ENCODE measurements at regions not wholly inside any gene's neighbourhood (a gene's known extent, or its start where the extent isn't known, plus 50 kb on each side); places are given as distances from the start of the nearest gene placed in this dataset.

DNA sequence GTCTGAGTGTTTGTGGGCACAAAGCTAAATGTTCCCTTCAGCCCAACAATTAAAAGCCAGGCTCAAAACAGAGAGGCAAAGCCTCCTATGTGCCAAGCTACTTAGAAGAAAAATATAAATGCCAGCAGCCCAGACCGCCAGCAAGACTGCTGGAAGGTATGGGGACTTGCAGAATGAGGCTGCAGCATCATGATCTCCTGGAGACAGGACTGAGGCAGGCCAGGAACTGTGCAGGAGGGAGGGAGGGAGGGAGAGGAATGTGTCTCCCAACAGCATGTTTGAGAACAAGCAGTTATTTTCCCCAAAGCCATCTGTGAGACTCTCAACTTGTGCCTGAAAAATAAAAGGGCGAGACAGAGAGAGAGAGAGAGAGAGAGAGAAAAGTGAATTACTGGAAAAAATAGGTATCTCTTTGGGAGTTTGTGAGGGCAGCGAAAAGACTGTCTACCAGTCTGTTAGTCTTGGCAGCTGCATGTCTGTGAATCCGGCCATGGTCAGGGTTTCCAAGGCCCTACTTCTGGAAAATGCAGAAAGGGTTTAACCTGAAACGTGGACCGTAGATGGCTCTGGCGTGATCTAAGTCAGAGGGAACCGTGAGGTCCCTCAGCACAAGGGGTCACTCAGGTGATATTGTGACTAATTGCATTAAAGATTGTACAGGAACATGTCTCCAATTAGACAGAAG, 139.7 kb upstream of the COL8A1 start:
- no peak for DNase-seq

DNA sequence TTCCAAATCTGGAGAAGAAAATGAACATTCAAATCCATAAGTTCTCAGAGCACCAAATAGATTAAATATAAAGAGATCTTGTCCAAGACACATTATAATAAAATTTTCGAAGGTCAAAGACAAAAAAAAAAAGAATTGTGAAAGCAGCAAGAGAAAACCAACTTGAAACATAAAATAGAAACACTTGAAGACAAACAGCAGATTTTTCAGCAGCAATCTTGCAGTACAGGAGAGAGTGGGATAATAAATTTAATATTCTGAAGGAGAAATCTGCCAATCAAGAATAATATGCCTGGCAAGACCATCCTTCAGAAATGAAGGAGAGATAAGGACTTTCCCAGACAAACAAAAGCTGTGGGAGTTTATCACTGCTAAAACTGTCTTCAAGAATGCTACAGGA, 150.5 kb upstream of the COL8A1 start:
- DNase-seq, result no peak

DNA sequence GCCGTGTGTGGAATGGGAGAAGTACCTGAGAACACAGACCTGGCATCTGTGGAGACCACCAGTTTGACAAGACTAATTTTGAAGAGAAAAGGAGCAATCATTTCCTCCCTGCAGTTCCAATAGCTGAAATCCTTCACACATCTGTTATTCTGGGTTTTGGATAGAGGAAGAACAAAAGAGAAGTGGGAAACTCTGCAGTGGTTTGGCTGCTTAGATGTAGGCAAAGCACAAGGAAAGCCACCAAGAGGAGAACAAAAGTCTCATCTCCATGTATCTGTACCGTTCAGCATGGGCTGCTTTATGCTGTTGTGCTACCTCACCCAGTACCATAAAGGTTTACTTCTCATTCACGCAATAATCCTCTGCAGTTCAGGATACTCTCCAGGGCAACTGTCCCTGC, 153.1 kb upstream of the COL8A1 start:
- DNase-seq, result no peak

DNA sequence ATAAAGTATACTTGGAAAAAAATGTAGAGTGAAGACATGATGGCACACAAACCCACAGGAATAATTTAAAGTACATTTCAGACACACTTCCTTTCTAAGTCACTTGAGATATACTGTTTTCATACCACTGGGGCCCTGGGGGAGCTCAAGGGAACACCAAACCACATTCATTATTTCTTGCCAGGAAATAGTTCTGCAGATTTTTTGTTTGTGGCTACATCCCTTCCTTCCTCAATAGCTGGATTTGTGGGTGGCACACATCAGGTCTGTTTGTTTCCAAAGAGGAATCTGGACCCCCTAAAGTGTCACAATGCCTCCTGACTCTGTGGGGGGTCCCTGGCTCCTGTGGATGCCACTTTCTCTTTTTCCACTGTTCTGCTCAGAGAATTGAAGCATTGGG, 153.5 kb upstream of the COL8A1 start:
- no peak for DNase-seq

DNA sequence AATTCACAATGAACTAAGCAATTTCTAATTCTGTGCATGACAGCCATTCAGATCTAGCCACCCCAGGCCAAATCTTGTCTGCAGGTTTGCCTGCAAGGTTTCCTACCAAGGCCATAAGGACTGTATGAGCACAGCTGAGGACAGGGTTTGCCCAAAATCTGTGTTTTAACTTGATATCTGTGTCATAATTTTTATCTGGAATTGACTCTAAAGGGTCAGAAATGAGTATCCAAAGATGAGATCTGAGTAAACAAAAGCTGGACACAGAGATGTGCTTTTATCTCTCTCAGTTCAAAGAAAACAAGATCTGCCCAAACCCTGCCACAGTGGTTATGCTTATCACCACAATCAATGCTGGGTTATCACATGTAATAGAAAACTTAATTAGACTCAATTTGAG, 154.6 kb upstream of the COL8A1 start:
- DNase-seq, result no peak

DNA sequence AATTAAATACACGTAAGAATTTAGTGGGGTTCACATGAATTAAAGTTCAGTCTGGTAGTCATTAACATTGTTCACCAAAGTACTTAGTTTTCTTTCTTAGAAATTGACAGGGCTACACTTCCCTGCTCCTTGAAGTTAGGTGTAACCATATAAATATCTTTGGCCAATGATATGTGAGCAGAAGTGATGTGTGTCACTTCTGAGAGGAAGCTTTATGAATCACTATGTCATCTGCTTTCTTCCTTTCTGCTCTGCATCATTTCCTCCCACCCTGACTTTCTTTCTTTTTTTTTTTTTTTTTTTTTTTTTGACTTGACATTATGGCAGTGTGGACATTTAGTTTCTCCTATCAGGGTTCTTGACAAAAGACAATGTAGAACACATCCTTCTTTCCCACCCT, 156.2 kb upstream of the COL8A1 start:
- DNase-seq, result no peak

DNA sequence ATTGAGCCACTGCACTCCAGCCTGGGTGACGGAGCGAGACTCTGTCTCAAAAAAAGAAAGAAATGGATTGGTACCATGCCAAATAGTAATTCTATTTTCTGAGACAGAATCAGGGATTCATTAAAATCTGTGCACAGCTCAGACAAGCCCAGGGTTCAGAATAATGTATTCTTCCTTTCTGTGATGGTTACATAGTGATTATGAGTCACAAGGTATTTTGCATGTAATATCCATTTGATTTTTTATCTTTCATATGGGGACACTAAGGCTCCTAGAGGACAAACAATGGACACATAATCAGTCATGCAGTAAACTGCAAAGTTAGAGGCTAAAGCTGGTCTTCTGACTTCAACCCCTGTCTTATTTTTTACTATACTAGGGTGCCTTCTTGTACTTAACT, 156.8 kb upstream of the COL8A1 start:
- DNase-seq, result no peak

DNA sequence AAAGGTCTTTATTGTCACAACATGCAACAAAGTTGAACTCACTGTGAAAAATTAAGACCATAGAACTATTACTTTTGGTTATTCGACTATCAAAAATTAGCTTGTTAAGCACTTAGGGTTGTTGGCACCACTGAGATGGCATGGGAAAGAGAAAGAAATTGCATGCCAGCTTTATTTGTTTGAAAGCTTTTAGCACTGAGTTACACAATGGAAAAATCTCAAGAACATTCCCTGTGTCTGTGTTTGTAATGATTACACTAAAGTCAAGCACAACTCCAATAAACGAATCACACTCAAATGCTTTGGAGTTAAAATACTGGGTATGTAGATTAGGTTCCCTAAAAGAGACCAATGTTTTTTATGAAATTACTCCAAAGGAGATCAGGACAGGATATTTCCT, 158.6 kb upstream of the COL8A1 start:
- DNase-seq, result no peak

DNA sequence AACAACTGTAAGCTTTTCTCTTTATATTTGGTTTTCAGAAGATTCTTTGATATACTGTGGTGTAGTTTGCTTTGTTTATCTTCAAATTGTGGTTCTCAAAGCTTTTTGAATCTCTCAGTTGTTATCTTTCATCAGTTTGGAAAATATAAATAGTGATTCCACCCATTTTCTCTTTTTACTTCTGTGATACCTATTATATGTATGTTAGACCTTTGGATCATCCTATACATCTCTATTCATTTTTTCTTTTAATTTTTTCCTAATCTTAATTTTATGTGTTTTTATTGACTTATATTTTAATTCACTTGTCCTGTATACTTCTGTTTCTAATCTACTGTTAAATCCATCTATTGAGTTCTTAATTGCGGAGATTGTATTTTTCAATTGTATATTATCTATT, 160.7 kb upstream of the COL8A1 start:
- DNase-seq, result no peak

DNA sequence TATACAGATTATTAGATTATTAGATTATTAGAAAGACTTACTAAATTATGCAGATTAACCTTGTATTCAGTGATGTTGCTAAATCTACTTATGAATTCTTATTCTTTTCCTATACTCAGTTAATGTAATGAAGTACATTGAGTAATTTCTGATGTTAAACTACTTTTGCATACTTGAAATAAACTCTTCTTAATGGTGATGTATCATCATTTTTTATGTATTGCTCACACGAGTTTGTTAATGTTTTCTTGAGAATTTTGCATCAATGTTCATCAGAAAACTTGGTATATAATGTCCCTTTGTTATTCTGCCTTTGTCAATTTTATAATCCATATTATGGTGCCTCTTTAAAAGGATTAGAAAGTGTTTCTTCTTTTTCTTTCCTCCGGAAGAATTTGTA, 163.2 kb upstream of the COL8A1 start:
- no peak for DNase-seq

DNA sequence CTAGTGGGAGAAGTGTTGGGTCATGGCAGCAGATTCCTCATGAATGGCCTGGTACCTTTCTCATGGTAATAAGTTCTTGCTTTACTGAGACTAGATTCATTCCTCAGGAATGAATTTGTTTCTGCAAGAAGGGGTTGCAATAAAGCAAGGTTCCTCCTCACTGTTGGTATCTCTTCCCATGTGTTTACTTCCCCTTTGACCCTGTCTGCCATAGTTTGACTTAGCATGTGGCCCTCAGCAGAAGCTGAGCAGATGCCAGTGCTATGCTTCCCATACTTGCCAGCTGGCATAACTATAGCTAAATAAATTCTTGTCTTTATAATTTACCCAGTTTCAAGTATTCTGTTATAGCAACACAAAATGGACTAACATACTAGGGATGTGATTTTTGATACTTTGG, 163.6 kb upstream of the COL8A1 start:
- no peak for DNase-seq

DNA sequence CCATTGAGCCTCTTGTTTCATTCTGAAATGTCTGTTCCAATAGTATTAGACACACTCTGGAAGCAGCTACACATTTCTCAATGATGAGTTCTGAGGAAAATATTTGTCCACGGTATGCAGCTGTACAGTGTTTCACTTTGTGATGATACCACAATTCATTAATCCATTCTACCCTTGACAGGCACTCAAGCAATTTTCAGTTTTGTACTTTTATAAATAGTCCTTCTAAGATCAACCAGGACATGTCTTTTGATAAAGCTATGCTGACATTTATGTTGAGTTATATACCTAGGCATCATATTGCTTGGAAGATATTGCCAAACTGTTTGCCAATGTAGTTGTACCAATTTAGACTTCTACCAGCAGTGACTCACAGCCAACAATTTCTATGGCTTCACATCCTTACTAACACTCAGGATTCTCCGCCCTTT, 165.1 kb upstream of the COL8A1 start:
- no peak for DNase-seq

DNA sequence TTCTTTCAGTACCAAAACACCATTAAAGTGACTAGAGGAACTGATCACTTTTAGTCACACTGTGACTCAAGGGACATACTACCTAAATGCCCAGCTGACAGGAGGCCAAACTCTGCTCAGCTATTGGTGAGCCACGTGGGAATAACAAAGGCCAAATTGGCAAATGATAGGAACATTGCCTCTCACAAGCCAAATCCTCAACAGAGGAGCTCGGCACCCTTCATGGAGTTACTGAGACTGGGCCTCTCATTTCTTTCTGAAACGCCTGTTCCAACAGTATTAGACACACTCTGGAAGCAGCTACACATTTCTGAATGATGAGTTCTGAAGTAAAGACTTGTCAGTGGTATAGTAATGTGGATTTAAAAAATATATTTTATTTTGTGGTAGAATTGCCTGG, 166.0 kb upstream of the COL8A1 start:
- no peak for DNase-seq

DNA sequence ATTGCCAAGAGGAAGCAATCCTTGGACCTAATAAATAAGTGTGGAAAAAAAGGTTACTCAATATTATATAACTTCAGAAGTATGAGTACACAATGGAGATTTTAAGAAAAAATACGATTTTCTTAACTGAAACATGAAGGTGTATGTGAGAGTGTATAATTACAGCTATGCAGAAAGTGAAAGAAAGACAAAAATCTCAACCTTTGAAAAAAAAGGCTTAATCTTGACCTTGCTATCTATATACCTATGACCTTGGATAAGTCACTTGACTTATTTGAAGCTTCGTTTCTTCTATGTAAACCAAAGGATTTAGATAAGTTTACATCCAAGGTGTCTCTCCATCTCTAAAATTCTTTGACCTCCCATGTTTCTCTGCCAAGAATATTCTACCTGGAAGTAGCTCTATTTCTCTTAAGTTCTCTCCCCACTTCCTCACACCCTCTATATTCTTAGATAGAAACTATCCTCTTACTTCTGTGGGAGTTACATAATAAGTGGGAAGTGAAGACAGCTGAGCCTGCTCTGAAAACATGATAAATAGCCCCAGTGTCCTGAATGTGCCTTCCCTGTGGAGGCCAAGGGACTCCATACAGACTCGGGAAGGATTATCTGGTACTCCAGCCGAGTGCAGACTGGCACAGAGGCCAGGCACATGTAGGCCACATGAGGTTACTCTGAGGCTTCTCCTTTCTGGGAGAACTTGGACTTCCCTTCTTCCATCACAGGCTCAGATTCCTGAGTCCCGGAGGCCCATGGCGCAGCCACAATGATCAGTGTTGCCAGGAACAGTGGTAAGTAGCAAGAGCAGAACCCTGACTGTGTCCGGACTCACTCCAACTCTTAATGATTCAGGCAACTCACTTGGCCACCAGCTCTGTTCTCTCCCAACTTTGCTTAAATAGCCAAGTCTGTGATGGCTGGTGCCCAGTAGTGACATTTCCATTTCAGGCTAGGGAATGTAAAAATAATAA, 166.8 kb upstream of the COL8A1 start:
- DNase-seq, result no peak

DNA sequence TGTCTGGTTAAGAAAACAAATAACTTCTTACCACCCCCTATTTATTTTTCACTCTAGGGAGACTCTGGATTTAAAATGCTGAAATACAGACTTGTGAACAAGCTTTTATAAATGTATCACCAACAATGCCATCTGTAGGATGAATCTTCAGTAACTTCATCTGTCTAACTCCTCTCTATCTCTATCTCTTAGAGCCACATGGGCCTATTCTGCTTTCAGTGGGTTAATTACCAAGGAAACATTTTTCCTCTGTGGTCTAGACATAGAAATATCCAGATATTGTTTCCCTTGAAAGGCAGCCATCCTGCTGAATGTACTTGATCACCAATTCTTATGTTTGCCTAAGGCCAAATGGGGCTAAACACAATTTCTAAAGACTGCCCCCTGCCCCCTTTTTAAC, 167.6 kb upstream of the COL8A1 start:
- DNase-seq, result no peak

DNA sequence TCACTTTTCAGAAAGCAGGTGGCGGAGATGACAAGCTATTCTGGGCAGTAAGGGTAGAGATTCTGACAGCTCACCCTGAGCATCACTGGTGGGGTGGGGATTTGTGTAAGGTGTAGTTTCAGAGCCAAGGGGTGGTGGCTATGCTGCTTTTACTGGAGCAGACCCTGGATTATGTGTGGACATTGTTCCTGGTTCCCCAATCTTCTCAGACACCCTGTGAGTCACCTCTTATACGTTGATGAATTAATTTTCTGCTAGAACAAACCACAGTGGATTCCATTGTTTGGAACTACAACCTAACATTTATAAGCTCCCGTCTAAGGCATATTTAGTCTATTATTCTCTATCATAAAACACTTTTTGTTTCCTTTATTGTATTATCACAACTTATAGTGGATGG, 169.5 kb upstream of the COL8A1 start:
- DNase-seq, result no peak

DNA sequence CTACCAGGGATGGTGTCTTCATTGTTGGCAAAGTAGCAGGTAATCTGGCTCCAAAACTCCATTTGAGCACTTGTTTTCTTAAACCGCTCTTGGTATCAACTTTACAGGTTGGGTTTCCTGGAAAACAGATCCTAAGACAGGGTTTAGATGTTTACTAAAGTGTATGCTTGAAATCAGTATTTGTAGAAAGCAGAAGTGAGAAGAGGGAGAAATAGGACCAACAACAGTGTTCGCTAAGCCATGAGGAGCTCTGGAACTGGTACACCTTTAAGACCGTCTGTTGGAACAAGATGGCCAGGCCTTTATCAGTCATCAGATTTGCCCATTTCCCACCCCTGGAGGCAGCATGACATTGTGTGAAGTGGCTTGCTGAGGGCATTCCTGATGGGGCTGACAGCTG, 171.0 kb upstream of the COL8A1 start:
- DNase-seq, result no peak

DNA sequence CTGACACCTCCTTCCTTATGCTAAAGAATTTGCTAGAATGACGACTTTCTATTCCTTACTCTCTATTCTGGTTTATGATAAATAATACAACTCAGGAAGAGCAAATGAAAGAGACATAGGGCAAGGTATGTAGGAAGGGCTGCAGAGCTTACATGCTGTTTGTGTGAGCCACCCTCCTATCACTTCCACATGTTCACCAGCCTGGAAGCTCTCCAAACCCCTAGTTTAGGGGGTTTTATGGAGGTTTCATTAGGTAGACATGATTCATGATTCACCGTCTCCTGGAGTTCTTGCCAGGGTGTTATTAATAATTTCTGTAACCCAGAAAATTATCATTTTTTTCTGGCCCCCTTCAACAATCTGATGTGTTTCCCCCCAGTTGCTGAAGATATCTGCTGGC, 172.1 kb upstream of the COL8A1 start:
- no peak for DNase-seq

DNA sequence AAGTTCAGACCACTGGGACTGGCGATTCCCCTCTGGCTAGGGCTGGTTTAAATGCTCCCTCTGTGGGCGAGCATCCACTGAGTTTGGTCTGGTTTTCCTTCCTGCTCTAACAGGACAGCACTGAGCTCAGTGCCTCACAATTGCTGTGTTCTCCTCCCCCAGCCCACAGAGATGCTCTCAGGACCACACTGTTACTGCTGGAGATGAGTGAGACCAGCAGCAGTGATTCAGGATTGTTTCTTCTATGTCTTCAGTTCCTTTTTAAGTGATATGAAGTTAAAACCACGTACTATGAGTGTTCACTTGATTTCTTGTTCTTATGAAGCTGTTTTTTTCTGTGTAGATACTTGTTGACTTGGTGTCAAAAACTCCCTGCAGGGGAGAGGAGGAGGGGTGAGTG, 180.4 kb upstream of the COL8A1 start:
- DNase-seq, result no peak

DNA sequence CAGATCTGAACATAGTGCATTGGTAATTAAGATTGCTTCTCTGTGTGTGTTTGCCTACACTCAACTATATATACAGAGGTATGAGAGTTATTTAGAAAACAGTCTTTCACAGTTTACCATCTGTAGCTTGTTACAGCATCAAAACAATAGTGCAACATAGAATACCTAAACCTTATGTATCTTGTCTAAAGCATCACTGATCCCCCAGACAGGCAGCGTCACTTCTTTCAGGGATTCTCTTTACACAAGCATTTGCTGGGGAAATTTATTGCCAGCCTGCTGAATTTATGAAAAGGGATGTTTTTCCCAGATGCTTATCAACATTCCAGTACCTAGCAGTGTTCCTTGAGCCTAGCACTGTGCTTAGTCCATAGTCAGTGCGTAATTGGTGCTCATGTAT, 195.8 kb upstream of the COL8A1 start:
- no peak for DNase-seq

DNA sequence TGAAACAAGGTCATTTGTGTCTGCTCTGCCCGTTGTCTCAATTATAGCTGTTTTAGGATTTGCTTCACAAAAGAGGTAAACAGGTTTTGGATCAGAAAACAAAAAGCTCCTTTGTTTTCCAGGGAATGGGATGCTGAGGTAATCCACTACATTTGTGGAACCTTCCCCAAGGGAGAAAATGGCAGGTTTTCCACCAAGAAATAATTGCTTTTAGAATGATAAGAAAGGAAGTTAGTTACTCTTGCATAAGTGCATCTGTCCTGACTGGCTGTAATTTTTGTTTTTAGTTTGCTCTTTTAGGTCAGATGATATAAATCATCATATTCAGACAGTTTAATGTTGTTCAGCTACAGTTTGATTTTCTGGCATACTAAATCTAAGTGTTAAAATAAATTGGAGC, 198.5 kb upstream of the COL8A1 start:
- DNase-seq, result no peak

DNA sequence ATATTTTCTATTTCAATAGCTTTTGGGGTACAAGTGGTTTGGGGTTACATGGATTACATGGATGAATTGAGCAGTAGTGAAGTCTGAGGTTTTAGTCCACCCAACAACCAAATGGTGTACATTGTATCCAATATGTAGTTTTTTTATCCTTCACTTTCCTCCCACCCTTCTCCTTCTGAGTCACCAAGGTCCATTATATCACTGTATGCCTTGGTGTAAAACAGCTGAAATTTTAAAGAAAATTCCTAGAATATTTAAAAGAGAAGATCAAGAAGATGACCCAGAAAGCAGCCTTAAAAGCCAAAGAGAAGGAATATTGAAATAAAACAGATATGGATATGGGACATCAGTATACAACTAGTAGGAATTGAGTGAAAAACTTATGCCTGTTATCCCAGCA, 204.2 kb upstream of the COL8A1 start:
- no peak for DNase-seq

DNA sequence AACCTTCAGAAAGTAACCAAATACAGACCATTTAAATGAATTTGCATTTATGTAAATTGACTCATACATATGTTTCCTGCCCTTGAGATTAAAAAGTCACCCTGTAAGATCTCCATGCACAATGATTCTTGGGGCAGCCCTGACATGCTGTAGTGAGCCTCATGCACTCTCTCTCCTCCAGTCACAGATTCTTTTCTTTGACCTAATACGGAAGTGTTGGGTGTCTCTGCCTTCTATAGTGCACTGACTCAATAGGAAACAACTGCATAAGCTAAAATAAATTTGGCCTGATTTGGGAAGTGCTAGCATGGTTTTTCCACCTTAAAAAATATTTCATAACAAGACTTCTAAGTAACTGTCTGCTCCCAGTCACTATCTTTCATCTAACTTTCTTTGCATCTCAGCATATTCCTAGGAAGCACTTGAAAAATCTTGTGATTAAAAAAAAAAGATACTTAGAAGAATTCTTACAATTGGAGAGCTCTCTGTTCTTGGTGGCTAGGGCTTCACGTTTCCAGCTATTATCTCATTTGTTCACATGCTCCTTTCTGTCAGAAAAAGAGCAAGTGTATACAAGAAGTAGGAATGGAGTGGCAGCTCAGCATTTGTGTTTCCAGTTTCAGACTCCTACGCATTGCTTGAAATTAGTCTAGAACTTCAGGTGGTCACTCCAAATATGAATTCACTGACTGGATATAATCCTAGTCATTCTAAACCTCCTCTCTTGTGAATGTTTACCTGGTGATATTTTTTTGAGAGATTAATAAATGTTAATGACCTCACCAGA, 207.9 kb upstream of the COL8A1 start:
- DNase-seq, result no peak

DNA sequence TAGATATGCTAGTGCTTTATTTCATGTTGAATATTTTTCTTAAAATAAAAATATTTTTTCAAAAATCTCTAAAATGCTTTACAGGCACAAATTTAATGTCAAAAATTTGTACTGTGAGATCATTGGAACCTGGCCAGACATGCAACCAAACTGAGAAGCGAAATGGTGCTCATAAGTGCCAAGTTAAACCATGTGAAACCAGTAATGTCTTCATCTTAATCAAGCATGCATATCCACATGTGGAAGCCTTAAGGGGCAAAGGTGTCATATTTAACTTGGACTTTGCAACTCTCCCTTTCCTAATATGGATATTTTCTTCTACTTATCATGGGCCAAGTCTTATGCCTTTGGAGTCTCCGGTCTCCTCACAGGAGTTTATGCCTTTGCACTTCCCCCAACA, 208.9 kb upstream of the COL8A1 start:
- no peak for DNase-seq
